HFFc6 (cell line): ENCODE measurements at regions not wholly inside any gene's neighbourhood (a gene's known extent, or its start where the extent isn't known, plus 50 kb on each side); places are given as distances from the start of the nearest gene placed in this dataset.
A peak's percentile ranks its signal among the peaks of the same experiment; 100 is the strongest.
"Not testable (repeated sequence)": the region's sequence is repeated elsewhere in the genome, so short reads cannot be mapped to it uniquely, and the experiment has no call there.

Experiments
- DNase-seq: peaks from one replicate; pipeline ENCODE4 v3.0.0-alpha.2; 2018
- H3K27ac Mint-ChIP-seq: 2 replicates; pipeline ENCODE4 v1.8.0; 2020; ENCODE audit warnings: mild to moderate bottlenecking, mixed read lengths
- H3K27me3 Mint-ChIP-seq: 2 replicates; pipeline ENCODE4 v1.8.0; 2021; ENCODE audit warnings: mild to moderate bottlenecking, moderate library complexity, mixed read lengths; ENCODE audit not compliant: insufficient read depth
- H3K36me3 Mint-ChIP-seq: 2 replicates; pipeline ENCODE4 v1.8.0; 2021; ENCODE audit warnings: low read depth, mixed read lengths
- H3K4me1 Mint-ChIP-seq: 2 replicates; pipeline ENCODE4 v1.8.0; 2020; ENCODE audit warnings: low read depth, mixed read lengths
- H3K4me3 Mint-ChIP-seq: 2 replicates; pipeline ENCODE4 v1.8.0; 2020; ENCODE audit warnings: mild to moderate bottlenecking, moderate library complexity, mixed read lengths
- H3K9me3 Mint-ChIP-seq: 2 replicates; pipeline ENCODE4 v1.8.0; 2020; ENCODE audit warnings: mild to moderate bottlenecking, mixed read lengths
- TF ChIP-seq, protein P1 (sequence below): fragments of 200-600 bp; sonication (generic); IDR thresholded peaks from 2 replicates; pipeline ENCODE4 v1.5.0; 2021; ENCODE audit warnings: antibody characterized with exemption, mild to moderate bottlenecking

GRCh38 chr4:73340917-73341316 lies 63.2 kb upstream of the ALB start:
- no peaks in the 10 kb centered on the region for H3K4me1 Mint-ChIP-seq
- H3K4me3 Mint-ChIP-seq, result no peak overlapping the region
- H3K27me3 Mint-ChIP-seq, result peaks cover 8% of the 10 kb centered on the region
- H3K36me3 Mint-ChIP-seq, result no peaks in the 10 kb centered on the region
- no peak overlapping the region for H3K27ac Mint-ChIP-seq
- no peaks in the 10 kb centered on the region for H3K9me3 Mint-ChIP-seq
- DNase-seq, result no peak
- TF ChIP-seq, protein P1, sequence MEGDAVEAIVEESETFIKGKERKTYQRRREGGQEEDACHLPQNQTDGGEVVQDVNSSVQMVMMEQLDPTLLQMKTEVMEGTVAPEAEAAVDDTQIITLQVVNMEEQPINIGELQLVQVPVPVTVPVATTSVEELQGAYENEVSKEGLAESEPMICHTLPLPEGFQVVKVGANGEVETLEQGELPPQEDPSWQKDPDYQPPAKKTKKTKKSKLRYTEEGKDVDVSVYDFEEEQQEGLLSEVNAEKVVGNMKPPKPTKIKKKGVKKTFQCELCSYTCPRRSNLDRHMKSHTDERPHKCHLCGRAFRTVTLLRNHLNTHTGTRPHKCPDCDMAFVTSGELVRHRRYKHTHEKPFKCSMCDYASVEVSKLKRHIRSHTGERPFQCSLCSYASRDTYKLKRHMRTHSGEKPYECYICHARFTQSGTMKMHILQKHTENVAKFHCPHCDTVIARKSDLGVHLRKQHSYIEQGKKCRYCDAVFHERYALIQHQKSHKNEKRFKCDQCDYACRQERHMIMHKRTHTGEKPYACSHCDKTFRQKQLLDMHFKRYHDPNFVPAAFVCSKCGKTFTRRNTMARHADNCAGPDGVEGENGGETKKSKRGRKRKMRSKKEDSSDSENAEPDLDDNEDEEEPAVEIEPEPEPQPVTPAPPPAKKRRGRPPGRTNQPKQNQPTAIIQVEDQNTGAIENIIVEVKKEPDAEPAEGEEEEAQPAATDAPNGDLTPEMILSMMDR, result no peak

DNA sequence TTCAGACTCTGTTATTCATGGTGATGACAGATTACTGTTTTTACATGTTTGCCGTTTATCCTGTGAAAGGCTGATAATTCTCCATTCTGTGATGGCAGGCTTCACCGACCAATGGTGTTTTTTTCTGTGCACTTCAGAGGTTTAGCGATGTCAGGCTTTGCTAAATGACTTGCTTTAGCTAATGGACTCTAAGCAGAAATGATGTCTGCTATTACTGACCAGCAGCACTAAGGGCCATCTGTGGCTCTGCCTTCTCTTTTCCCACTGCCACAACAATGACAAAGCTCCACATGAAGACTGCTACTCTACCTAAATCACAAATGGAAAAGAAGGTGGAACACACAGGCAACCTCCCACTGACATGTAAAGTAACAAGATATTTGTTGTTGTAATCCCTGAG lies 68.4 kb upstream of the ALB start:
- H3K9me3 Mint-ChIP-seq, result no peaks in the 10 kb centered on the region
- no peak for DNase-seq
- no peak overlapping the region for H3K27ac Mint-ChIP-seq
- H3K27me3 Mint-ChIP-seq, result peaks cover 12% of the 10 kb centered on the region
- H3K4me1 Mint-ChIP-seq, result no peaks in the 10 kb centered on the region
- TF ChIP-seq, protein P1, result no peak
- H3K36me3 Mint-ChIP-seq, result no peaks in the 10 kb centered on the region
- no peak overlapping the region for H3K4me3 Mint-ChIP-seq

DNA sequence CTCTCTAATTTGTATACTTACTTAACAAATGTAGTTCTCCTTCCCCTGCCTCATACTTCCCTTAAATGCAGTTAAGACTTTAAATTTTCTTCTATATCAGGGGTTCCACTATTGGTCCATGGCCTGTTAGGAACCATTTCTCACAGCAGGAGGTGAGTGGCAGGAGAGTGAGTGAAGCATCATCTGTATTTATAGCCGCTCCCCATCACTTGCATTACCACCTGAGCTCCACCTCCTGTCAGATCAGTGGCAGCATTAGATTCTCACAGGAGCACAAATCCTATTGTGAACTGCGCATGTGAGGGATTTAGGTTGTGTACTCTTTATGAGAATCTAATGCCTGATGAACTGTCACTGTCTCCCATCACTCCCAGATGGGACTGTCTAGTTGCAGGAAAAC lies 72.1 kb upstream of the ALB start:
- not testable (repeated sequence) for DNase-seq, H3K4me1 Mint-ChIP-seq, H3K4me3 Mint-ChIP-seq, H3K36me3 Mint-ChIP-seq, H3K27ac Mint-ChIP-seq, H3K9me3 Mint-ChIP-seq
- peaks cover 11% of the 10 kb centered on the region for H3K27me3 Mint-ChIP-seq

DNA sequence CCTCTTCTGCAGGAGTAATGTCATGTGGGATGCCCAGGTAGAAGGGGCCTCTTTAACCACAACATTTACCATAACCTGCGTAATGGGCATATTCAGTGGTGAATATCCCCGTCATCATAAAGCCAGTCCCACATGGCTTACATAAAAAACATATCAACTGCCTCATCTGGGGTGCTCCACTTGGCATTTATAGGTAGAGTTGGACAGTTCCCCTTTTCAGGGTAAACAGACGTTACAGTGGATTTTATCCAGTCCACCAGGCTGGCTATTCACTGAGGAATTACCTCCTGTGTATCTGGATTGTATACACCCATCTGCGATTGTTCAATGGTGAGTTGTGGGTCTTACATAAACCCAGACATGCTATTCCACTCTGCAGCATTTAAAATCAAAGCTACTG lies 70.7 kb upstream of the ANKRD17 start:
- Mint-ChIP-seq H3K9me3 (peaks cover 14% of the 10 kb centered on the region), H3K4me1 (peaks cover 7% of the 10 kb centered on the region), H3K27ac (no peak overlapping the region), H3K4me3 (no peak overlapping the region), H3K36me3 (no peaks in the 10 kb centered on the region), H3K27me3 (peaks cover 14% of the 10 kb centered on the region)
- TF ChIP-seq, protein P1, result no peak
- DNase-seq, result no peak

GRCh38 chr4:73325776-73326175 lies 67.2 kb upstream of the ANKRD17 start:
- H3K27me3 Mint-ChIP-seq, result peaks cover 25% of the 10 kb centered on the region
- peaks cover 30% of the 10 kb centered on the region for H3K9me3 Mint-ChIP-seq
- not testable (repeated sequence) for H3K4me3 Mint-ChIP-seq, DNase-seq, H3K4me1 Mint-ChIP-seq, H3K27ac Mint-ChIP-seq, H3K36me3 Mint-ChIP-seq

DNA sequence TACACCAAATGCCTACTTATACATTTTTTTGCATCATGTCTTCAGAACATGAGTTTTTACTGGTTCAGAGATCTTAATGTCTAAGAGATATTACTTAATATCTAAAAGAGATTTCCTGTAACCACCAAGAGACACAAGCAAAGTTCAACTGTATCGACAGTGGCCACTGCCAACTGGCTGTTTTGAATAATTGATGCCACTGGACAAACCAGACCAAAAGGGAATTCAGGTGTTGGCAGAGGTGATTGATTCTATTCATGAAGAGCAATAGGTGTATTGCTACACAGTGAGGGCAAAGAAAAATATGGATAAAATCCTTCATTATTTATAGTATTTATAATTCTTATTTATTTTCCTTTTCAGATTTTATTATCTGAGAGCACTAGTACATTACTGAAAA lies 58.5 kb upstream of the ANKRD17 start:
- TF ChIP-seq, protein P1, result no peak
- Mint-ChIP-seq H3K27me3 (peaks cover 9% of the 10 kb centered on the region; the same call in 1 of the 2 replicates), H3K4me1 (peaks cover 15% of the 10 kb centered on the region), H3K27ac (no peak overlapping the region), H3K36me3 (peaks cover 15% of the 10 kb centered on the region), H3K9me3 (peaks cover 23% of the 10 kb centered on the region), H3K4me3 (no peak overlapping the region)
- DNase-seq, result no peak

GRCh38 chr4:73315091-73315490 lies 56.5 kb upstream of the ANKRD17 start:
- Mint-ChIP-seq H3K4me3 (no peak overlapping the region), H3K9me3 (peaks cover 8% of the 10 kb centered on the region), H3K27ac (peak overlapping the region; percentile 9; the same call in 1 of the 2 replicates), H3K36me3 (peaks cover under 1% of the 10 kb centered on the region; the same call in 1 of the 2 replicates), H3K27me3 (peaks cover 3% of the 10 kb centered on the region; the same call in 1 of the 2 replicates), H3K4me1 (peaks cover 35% of the 10 kb centered on the region)
- peak; percentile 70 for DNase-seq
- TF ChIP-seq, protein P1, result no peak
